ENCODE measurements at regions not wholly inside any gene's neighbourhood (a gene's known extent, or its start where the extent isn't known, plus 50 kb on each side); places are given as distances from the start of the nearest gene placed in this dataset.
"Not testable (repeated sequence)": the region's sequence is repeated elsewhere in the genome, so short reads cannot be mapped to it uniquely, and the experiment has no call there.

DNA sequence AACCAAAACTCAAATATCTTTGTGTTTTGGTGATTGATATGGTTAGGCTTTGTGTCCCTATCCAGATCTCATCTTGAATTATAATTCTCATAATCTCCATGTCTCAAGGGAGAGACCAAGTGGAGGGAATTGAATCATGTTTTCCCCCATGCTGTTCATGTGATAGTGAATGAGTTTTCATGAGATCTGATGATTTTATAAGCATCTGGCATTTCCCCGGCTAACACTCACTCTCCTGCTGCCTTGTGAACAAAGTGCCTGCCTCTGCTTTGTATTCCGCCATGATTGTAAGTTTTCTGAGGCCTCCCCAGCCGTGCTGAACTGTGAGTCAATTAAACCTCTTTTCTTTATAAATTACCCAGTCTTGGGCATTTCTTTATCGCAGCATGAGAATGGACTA lies 419.5 kb downstream of the SH2D4B start:
- ATAC-seq: no peak

DNA sequence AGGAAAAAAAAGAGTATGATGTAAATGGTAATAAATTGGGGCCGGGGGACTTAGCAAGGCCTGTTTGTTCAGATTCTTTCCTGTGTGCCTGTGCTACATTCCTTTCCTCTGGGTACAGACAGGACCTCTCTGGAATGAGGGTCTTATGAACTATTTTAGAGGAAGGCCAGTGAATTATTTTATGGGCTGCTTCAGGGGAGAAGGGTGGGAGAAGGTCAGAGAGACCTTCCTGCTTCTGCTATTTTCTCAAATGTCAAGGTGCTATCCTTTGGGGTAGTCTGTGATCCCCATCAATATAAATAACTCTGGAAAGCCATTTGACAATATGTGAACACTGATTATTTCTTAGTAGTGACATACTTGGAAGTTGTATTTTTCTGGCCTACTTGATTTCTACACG lies 426.5 kb downstream of the SH2D4B start:
- ATAC-seq: no peak

DNA sequence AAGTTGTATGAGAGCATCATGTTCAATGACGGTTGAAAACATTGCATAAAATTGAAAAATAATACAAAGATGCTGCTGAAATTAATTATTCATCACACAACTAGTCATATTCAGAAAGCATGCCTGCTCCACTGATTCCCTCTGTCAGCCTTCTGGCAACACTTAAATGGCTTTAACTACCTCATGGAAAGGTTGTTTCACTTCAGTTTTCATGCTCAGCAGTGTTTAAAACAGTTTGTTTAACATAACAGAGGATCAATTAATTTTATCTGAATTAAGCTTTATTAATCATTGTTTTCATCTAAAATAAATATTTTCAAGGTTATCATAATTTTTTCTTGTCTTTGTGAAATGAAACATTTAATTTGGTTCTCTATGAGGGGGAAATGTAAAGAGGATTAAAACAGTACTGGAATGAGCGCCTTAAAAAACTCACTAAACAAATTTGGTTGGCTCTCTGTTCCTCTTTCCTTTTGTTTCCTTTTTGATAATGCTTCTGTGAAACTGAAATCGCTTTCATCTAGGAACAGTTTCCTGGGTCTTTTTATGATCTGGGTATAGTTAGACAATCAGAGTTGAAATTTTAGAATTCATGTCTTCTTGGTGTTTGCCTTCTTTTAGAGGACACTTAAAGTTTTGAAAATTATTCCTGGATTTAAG lies 427.4 kb downstream of the SH2D4B start:
- ATAC-seq: no peak

DNA sequence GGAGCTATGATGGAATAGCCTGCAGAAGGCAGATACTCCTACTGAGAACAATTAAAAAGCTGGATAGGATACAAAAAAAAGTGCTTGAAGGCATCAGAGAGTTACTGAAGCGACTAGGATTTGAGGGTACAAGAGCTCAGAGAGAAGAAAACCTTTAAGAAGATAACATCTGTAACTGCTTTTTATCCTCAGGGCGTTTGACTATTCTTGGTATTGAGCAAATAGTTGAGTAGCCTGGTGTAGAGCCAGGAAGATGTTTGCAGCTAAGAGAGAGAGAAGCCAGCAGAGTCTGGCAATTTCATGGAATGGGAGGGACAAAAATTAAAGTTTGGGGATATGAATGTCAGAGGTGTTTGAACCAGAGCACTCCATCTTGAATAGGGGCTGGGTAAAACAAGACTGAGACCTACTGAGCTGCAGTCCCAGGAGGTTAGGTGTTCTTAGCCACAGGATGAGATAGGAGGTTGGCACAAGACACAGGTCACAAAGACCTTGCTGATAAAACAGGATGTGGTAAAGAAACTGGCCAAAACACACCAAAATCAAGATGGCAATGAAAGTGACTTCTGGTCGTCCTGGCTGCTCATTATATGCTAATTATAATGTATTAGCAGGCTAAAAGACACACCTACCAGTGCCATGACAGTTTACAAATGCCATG lies 428.8 kb downstream of the SH2D4B start:
- ATAC-seq: no peak

DNA sequence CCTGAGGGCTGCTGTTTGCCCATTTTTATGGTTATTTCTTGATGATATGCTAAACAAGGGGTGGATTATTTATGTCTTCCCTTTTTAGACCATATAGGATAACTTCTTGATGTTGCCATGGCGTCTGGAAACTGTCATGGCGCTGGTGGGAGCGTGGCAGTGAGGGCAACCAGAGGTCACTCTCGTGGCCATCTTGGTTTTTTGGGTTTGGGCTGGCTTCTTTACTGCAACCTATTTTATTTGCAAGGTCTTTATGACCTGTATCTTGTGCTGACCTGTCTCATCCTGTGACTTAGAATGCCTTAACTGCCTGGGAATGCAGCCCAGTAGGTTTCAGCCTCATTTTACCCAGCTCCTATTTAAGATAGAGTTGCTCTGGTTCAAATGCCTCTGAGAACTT lies 429.7 kb downstream of the SH2D4B start:
- not testable (repeated sequence) for ATAC-seq

DNA sequence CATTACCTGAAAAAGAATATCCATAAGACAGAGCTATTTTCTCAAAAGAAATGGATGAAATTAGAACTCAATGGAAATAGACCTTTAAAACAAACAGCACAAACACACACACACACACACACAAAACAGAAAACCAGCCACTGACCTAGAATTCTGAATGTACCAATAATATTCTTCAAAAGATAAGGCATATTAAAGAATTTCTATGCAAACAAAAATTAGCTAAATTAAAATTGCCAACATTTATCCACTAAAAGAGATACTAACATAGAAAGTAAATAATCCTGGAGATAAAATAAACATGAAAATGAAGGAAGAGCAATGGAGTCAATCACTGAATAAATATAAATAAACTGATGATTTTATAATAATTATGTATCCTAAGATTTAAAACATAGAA lies 431.2 kb downstream of the SH2D4B start:
- no peak for ATAC-seq

DNA sequence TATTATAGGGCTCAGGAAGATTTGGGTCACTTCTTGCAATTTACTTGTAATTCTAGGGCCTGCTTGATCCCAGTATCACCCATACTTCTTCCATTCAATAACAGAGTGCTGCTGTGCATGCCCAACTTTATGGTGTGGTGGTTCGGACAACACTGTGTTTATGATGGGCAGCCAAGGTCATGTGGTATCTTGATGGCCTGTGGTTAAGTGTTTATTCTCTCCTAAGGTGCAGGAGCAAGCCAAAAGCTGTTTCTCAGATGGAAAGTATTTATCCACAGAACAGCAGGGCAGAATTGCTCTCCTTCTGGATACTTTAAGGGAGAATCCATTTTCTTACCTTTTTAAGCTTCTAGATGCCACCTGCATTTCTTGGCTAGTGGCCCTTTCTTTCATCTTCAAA lies 433.8 kb downstream of the SH2D4B start:
- no peak for ATAC-seq

DNA sequence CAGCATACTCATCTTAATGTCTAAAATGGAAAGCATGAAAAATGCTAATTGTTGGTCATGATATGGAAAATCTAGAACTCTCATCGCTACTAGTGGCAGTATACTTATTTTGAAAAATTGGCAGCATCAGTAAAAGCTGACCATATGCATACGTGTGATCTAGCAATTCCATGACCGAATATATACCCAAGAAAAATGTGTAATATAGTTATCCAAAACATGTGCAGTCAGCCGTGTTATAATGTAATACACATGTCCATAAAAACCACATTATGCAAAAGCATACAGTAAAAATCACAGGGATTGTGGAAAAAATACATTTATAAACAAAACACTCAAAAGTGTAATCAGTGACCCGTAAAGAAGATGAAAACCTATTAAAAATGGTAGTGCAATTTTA lies 439.0 kb downstream of the SH2D4B start:
- ATAC-seq: no peak

DNA sequence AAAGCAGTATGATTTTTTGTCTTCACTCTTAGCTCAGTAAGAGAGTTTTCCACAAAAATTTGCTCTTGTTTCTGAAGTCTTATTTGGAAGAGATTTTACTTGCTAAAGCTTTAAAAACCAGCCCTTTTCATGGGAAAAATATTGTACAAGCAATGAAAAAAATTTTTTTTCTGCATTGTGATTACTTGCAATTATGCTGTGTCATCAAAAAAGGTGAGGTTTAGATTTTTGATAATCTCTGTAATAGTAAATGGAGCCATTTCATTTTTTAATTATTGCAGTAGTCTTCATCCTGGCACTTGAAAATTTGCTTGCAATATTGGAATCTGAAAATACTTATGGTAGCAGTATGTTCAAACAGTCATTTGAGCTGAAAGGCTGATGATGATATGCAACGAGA lies 447.4 kb downstream of the SH2D4B start:
- ATAC-seq: no peak

DNA sequence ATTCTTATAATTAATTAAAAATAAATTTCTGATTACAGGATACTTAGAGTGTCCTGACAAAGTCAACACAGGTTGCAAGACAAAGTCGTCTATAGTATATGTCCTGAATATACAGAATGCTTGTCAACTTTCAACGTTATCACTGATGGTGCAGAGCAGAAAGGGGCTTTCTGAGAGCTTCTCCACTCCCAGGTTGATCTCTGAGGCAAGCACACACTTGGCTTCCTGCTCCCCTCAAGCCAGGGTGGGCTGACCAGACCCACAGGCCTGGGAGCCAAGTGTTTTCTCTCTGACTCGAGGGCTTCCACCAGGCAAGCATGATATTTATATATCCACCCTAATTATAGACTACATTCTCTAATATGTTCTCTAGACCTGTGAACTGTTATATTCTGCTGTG lies 448.9 kb downstream of the SH2D4B start:
- no peak for ATAC-seq

DNA sequence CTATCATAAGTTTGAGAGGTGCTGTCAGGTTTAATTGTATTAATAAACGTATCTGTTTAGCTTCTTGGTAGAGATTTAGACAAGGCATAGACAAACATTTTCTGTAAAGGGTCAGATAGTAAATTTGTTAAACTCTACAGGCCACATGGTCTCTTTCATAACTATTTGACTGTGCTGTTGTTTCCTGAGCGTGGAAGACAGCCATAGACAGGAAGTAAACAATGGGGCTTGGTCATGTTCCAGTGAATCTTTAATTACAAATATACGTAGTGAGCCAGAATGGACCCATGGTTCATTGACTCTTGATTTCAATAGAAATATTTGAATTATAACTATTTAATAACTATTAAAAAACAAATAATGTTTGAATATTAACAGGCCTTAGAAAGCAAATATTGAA lies 451.1 kb downstream of the SH2D4B start:
- no peak for ATAC-seq

DNA sequence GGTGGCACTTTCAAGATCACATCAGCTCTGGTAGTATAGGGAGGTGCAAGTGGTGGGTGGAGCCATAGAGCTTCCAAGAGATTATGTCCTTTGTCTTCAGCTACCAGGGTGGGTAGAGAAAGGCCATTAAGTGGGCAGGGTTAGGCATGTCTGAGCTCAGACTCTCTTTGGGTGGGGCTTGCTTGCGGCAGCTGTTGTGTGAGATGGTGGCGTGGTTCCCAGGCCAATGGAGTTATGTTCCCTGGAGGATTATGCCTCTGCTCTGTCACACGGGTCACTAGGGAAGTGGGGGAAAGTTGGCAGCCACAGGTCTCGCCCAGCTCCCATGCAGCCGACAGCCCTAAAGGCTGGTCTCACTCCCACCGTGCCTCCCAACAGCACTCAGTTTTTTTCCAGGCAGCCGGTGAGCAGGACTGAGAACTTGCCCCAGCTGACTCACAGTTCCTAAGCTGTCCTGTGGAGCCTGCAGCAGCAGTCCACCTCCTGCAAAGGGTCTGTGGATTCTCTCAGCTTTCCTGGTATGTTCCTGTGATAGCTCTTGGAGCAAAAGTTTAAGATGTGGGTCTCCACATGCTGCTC lies 459.0 kb downstream of the SH2D4B start:
- ATAC-seq: no peak

DNA sequence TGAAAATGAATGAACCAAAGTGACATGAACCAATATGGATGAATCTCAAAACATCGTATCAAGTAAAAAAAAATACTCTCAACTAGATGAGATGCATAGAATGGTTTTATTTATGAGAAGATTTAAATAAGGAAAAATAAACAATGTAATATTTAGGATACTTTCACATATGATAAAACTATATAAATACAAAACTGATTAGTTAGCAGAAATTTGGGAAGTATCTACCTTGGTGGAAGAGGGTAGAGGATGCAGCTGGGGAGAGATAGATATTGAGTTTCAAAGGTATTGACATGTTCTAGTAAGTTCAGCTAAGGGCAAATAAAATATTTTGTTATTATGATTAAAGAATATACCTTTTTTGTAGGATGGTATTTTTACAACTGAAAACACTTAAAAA lies 463.1 kb downstream of the SH2D4B start:
- no peak for ATAC-seq

DNA sequence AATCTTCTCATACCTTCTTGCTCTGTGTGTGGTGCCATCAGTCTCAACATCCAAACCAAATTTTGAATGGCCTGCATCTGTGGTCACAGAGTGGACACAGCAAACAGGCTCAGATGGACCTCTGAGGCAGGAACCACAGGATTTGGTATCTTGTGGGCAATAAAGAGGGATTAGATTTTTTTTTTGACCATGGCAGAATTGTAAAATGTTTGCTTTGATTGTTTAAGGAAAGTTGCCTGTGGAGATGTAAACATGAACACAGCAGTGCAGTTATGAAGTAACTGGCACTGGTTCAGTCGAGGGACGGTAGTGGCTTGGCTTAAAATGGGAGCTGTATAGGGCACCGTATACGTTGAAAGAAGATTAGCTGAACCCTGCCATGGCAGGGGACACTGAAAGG lies 464.7 kb downstream of the SH2D4B start:
- no peak for ATAC-seq

DNA sequence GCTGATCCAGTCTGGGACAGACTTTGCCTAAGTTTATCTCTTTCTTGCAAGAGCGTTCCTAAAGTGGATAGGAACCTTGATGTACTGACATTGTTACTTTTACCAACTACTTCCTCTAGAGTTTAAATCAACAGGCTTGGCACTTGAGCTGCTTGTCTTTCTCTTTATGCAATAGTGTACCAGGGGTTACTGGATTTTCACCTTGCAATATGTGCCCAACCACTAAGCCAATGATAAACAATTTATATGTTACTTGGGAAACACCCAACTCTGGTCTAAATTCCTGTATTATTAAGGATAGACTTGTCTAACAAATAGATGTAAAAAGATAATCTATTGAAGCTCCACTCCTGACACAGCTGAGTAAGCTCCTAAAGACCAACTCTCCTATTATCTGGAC lies 470.2 kb downstream of the SH2D4B start:
- no peak for ATAC-seq

DNA sequence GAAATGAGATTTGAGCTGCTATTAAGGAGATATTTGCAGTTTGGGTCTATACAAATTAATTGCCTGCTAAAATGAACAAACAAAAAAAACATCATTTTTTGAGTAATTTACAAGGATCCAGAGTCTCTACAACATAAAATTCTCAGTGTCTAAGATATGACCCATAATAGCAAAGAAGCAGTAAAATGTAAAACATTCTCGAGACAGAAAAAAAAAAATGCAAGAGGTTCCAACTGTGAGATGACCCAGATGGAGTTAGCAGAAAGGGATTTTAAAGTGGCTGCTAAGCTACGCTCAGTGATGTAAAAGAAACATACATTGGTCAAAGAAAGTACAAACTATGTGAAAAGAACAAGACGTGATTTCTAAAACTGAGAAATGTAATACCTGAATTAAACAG lies 471.0 kb downstream of the SH2D4B start:
- no peak for ATAC-seq

DNA sequence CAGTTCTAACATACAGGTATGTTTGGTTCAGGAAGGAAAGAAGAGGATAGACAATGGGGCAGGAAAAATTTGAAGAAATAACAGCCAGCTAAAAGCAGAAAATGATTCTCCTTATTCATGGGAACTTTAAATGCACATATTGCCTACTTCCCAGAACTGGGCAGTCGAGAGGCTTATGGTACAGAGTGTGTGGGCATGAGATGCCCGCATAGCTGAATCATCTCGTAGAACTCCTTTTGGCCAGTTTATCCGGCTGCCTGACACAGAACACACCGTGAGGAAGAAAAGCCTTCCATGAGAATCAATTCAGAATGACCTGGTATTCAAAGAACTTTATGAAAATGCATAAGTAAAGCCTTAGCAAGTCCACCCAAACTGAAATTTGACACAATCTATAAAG lies 471.6 kb downstream of the SH2D4B start:
- ATAC-seq: no peak

DNA sequence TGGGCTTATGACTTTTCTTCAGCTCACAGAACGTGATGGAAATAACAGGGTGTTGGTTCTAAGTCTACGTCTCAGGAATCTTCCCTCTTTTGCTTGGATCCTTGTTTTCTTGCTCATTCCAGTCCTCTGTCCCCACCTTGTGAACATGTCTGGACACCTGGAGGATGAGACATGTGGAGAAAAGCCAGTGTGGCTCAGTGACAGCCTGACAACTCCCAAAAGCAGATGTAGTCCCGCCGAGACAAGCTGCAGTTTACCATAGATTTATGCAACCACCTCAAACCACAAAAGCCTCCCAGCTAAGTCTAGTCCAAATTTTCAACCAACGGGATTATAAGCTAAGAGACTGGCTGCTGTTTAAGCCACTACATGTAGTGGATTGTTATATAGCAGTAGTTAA lies 476.1 kb downstream of the SH2D4B start:
- ATAC-seq: no peak

DNA sequence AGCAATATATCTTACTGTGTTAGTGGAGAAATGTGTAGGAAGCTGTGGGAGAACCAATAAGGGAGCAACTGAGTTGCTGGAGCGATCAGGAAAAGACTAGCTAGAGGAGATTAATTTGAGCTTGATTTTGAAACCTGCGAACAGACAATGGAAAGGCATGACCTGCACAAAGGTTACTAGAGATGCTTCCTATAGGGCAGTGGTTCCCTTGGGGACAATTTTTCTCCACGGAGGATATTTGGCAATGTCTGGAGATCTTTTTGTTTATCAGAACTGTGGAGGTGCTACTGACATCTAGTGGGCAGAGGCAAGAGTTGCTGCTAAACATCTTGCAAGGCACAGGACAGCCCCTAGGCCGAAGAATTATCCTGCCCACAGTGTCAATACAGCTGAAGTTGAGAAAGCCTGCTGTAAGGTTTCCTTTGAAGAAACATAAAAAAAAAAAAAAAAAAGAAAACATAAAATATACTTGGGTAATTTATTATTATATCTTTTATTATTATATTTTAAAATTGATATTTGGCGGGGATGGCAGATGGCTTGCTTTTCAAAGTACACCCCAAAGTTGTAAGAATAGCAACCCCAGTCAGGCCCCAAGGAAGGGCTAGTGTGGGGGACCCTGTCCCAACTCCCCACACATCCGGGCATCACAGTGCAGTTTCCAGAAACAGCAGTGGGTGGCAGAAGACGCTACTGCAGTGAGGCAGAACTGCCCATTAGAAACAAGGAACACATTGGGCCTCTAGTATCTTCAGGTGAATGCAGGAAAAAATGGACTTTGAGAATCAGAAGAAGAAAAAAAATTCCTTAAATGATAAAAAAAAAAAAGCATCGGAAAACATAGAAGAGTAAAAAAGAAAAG lies 481.6 kb downstream of the SH2D4B start:
- ATAC-seq: no peak

DNA sequence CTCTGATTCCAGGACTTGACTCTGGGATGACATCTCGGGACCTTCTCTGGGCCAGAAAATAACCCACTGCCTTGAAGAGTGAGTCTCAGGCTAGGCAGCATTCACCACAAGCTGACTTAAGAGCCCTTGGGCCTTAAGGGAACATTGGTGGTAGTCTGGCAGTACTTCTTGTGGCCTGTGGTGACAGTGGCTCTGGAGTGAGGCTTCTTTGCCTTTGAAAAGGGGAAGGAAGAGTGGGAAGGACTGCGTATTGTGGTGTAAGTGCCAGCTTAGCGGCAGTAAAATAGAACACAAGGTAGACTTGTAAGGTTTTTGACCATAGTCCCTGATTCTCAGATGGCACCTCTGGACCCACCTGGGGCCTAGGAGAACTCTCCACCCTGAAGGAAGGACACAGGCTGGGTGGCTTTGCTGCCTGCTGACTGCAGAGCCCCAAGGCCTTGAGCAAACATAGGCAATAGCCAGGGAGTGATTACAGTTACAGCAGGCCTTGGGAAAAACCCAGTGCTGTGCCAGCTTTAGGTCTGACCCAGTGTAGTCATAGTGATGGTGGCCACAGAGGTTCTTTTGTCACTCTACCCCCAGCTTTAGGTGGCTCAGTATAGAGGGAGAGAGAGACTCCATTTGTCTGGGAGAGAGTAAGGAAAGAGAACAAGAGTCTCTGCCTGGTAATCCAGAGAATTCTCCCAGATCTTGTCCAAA lies 483.9 kb downstream of the SH2D4B start:
- ATAC-seq: peak in 1 of 2 donors; percentile 20

DNA sequence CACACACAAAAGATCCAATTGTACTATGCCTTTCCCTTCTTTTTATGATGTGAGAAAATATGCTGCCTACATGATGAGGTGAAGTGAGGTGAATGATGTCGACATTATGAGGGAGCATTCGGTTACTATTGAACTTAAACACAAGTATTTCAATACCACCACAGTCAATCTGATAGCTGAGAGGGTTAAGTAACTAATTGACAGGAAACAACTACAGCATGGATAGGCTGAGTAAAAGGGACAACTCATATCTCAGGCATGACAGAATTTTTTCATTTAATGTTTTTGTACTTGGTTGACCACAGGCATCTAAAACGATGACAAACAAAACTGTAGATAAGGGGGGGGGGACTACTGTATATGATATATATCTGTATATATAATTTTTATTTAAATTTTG lies 488.9 kb downstream of the SH2D4B start:
- no peak for ATAC-seq

DNA sequence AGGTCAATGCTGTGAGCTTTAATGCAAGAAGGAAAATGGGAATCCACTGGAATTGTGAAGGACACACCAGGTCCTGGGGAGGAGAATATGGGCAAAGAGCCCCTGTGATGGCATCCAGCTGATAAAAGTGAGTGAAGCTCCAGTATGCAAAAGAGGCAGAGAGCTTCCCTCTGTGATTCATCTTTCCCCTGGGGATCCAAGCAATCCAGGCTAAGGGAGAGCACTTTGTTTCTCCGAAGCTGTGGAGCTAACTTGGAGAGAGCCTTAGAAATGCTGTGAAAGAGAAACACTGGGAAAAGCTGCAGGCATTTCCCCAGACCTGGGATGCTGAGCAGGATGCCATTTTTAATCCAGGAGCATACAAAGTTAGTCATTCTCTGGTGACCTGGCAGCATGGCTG lies 489.5 kb downstream of the SH2D4B start:
- ATAC-seq: no peak

DNA sequence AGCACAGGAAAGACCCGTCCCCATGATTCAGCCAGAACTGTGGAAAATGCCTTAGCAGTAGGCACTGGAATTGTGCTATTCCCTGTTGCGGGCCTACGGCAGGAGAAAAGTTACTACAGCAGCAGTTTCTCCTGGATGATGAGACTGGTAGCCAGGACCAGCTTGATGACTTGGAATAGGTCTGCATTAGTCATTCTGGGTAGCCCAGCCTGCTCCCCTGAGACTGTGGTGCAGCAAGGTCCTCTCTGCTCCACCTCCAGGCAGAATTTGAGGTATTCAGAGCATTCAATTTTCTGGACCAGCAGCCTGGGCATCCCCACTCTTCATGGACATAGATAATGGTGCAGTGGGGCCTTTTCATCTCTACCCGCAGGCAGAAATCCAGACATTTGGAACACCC lies 490.0 kb downstream of the SH2D4B start:
- ATAC-seq: no peak

All from activated CD4-positive, CD25-positive, alpha-beta regulatory T cell treated with anti-CD3 and anti-CD28 coated beads, Interleukin-2, amount 50 U/mL, for 24 hours (primary cell).